GM11168 (cell line): ENCODE measurements at regions not wholly inside any gene's neighbourhood (a gene's known extent, or its start where the extent isn't known, plus 50 kb on each side); places are given as distances from the start of the nearest gene placed in this dataset.
"Not testable (repeated sequence)": the region's sequence is repeated elsewhere in the genome, so short reads cannot be mapped to it uniquely, and the experiment has no call there.

Experiments used
- in situ Hi-C: fragments of 300-500 bp; cut with MboI; formaldehyde crosslinking; loops from one replicate; pipeline ENCODE4 v1.12.0; 2022; ENCODE audit warnings: low sequenced_read_pairs; ENCODE audit not compliant: unreplicated experiment

GRCh38 chr9:107830479-107830878, 340.9 kb upstream of the KLF4 start:
- in situ Hi-C loops = no loop called here

GRCh38 chr9:107827884-107828283, 338.3 kb upstream of the KLF4 start:
- in situ Hi-C loops = no loop called here

GRCh38 chr9:107827304-107827703, 337.7 kb upstream of the KLF4 start:
- in situ Hi-C loops = no loop called here

DNA sequence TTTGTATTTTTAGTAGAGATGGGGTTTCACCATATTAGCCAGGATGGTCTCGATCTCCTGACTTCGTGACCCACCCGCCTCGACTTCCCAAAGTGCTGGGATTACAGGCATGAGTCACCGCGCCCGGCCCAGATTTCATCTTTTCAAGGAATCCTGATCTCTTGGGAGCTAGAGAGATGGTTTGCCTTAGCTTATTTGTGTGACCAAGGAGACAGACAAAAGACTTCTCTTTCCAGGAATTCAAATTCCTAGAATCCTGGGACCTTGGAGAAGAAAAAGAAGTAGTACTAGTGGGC, 337.1 kb upstream of the KLF4 start:
- in situ Hi-C loops = not testable (repeated sequence)

- in situ Hi-C loops = no loop called here
Measured at GRCh38 chr9:107824556-107824955, 335.0 kb upstream of the KLF4 start.

- in situ Hi-C loops = no loop called here
Measured at GRCh38 chr9:107819772-107820565, 330.4 kb upstream of the KLF4 start.

DNA sequence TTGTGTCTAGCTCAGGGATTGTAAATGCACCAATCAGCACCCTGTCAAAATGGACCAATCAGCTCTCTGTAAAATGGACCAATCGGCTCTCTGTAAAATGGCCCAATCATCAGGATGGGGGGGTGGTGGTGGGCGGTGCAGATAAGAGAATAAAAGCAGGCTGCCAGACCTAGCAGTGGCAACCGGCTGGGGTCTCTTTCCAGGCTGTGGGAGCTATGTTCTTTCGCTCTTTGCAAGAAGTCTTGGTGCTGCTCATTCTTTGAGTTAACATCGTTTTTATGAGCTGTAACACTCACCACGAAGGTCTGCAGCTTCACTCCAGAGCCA, 328.9 kb upstream of the KLF4 start:
- in situ Hi-C loops = not testable (repeated sequence)

DNA sequence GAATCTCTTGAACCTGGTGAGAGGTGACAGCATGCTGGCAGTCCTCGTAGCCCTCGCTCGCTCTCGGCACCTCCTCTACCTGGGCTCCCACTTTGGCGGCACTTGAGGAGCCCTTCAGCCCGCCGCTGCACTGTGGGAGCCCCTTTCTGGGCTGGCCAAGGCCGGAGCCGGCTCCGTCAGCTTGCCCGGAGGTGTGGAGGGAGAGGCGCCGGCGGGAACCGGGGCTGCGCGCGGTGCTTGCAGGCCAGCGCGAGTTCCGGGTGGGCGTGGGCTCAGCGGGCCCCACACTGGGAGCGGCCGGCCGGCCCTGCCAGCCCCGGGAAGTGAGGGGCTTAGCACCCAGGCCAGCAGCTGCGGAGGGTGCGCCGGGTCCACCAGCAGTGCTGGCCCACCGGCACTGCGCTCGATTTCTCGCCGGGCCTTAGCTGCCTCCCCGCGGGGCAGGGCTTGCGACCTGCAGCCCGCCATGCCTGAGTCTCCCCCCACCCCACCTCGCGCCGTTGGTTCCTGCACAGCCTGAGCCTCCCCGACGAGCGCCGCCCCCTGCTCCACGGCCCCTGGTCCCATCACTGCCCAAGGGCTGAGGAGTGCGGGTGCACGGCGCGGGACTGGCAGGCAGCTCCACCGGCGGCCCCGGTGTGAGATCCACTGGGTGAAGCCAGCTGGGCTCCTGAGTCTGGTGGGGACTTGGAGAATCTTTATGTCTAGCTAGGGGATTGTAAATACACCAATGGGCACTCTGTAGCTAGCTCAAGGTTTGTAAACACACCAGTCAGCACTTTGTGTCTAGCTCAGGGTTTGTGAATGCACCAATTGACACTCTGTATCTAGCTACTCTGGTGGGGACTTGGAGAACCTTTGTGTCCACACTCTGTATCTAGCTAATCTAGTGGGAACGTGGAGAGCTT, 328.3 kb upstream of the KLF4 start:
- in situ Hi-C loops = not testable (repeated sequence)

- in situ Hi-C loops = no loop called here
Measured at GRCh38 chr9:107816561-107817021, 327.0 kb upstream of the KLF4 start.

DNA sequence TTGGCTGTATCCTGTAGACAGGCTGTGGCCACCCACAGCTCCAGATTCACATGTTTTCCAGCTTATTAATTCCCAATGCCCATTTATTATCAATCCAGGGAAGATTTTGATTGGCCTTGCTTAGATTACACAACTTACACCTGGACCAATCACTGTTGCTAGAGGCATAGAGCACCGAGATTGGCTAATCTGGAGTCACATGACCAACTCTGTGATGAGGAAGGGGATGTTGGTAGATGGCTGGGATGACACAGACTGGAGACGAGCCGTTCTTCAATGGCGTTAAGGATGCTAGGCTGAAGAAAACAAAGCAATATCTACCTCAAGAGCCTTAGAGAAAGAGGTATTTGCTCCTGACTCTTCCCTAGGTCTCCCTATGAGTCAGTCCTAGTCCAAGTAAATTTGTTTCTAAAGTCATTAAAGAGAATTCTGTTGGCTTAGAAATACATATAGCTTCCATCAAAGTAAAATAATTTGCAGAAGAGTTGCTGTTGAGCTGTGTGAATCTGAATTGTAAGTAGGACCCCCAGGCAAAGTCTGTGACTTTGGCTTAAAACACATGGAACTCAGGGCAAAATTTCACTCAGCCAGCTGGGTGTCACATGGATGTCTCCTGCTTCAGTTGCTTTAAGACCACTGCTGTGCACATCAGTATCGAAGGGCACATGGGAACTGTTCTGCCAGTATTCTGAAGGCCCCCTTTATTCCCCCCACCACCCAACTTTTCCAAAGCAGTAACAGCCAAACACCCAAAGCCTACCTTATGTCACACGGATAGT, 326.4 kb upstream of the KLF4 start:
- in situ Hi-C loops = no loop called here

- in situ Hi-C loops = no loop called here
Measured at GRCh38 chr9:107813287-107813686, 323.7 kb upstream of the KLF4 start.

- in situ Hi-C loops = no loop called here
Measured at GRCh38 chr9:107810461-107810961, 320.9 kb upstream of the KLF4 start.

- in situ Hi-C loops = no loop called here
Measured at GRCh38 chr9:107809871-107810460, 320.4 kb upstream of the KLF4 start.

DNA sequence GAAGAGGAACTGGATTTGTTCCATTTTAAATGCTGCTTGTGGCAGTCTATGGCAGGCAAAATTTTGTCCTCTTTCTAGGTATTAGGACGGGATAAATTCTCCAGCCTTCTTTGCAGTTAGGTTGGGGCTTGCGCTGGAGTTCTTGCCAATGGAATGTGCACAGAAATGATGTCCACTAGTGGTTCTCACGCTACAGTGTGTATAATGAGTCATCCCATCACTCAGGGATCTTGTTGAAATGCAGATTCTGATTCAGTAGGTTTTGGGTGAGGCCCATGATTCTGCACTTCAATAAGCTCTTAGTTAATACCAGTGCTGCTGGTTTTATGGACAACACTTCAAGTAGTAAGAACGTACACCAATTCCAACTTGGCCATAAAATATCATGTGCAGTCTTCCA, 317.6 kb upstream of the KLF4 start:
- in situ Hi-C loops = no loop called here

DNA sequence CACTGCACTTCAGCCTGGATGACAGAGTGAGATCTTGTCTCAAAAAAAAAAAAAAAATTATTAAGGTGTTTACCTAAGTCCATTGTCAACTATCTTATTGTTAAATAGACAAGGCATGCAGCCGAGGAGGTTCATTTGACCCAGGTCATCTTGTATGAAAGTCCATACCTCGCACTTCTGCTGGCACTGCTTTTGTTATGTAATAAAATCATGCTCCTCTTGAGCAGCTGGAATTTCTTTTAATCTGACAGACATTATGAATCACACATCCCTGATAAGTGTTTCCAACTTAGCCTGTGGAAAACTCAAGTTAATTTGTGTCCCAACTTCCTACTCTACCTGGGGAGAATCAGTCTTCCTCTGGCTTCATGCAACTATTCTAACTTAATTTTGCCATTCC, 315.6 kb upstream of the KLF4 start:
- in situ Hi-C loops = no loop called here

DNA sequence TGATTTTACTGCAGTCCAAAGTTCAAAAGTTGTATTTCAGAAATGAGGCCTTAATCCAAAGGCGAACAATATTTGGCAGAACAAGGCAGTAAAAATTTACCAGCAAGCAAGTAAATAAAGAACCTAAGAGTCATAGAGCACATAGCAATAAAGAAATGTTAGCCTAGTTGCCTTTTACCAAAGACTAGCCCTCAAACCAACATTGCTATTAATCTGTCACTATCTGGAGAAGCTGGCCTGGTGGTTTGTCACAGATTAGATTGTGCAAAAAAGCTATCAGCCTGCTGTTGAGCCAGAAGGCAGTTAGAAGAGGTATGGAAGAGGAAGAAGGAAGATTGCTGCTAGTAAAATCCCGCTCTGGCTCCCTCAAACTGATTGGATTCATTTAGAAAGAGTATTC, 304.7 kb upstream of the KLF4 start:
- in situ Hi-C loops = no loop called here

GRCh38 chr9:107793541-107793940, 304.0 kb upstream of the KLF4 start:
- in situ Hi-C loops = no loop called here

- in situ Hi-C loops = no loop called here
Measured at GRCh38 chr9:107792596-107792995, 303.0 kb upstream of the KLF4 start.

DNA sequence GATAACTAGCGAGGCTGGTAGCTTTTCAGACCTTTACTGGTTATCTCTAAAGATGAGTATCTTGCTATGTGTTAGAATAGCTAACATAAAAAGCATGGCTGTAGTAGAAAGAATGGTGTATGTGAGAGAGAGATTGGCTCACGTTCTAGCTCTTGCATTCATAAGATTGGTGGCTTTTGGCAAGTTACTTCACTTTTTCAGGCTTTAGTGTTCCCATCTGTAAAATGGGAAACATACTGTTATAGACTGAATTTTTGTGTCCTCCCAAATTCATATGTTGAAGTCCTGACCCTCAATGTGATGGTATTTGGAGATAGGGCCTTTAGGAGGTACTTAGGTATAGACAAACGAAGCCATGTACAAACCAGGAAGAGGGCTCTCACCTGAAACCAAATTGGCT, 302.4 kb upstream of the KLF4 start:
- in situ Hi-C loops = no loop called here

- in situ Hi-C loops = no loop called here
Measured at GRCh38 chr9:107789001-107789700, 299.6 kb upstream of the KLF4 start.
